ENCODE measurements at regions not wholly inside any gene's neighbourhood (a gene's known extent, or its start where the extent isn't known, plus 50 kb on each side); places are given as distances from the start of the nearest gene placed in this dataset.

DNA sequence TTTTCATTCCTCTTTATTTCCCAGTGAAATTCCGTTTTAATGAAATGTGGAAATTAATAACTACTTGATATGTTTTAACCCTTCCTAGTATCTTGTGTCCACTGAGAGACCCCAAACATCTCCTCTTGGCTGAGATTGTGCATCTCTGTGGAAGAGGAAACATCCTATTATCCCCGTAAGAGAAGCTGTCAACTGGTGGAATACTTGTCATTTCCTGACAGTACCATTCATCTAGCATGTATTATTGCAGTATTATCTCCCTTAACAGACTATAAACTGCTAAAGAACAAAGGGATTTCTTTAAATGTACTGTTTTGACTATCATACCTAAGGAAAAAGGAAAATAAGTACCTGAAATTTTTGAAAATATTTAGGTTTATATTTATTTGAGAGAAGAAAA, 277.3 kb upstream of the SLC7A11 start:
- Histone ChIP-seq H3K4me3 (ENCODE audit: severe bottlenecking) (no peak overlapping the region), H3K27ac (ENCODE audit: poor library complexity, severe bottlenecking) (no peak overlapping the region), H3K27me3 (ENCODE audit: insufficient read depth, poor library complexity, severe bottlenecking) (no peaks in the 10 kb centered on the region), H3K4me1 (ENCODE audit: insufficient read depth, poor library complexity, severe bottlenecking) (no peaks in the 10 kb centered on the region), H3K9me3 (ENCODE audit: severe bottlenecking) (no peaks in the 10 kb centered on the region), H3K36me3 (ENCODE audit: low read depth) (no peaks in the 10 kb centered on the region)
- no peak for TF ChIP-seq CTCF (IDR thresholded peaks at IDR 0.05; ENCODE audit: poor library complexity, severe bottlenecking)
- no peak for ATAC-seq (ENCODE audit: low read depth)
- no peak for DNase-seq (ENCODE audit: low spot score)

DNA sequence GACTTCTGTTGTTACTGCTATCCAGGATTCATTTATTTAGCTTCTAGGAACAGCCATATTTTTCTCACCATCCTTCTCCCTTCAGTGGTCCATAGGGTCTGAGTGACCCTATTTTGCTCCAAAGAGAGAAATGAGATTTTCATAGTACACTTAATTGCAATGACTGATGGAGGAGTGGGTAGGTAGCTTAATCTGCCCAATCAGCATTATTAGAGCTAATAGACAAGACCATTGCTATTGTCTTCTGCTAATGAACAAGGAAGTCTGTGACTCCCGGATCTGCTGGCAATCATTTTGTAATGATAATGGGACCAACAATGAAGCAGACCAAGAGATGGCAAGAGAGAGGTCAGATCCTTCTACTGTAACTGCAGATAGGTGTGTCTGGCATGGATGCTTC, 271.4 kb upstream of the SLC7A11 start:
- no peaks in the 10 kb centered on the region for H3K36me3 ChIP-seq (ENCODE audit: low read depth)
- no peaks in the 10 kb centered on the region for H3K27me3 ChIP-seq (ENCODE audit: insufficient read depth, poor library complexity, severe bottlenecking)
- H3K27ac ChIP-seq (ENCODE audit: poor library complexity, severe bottlenecking): no peak overlapping the region
- TF ChIP-seq CTCF (IDR thresholded peaks at IDR 0.05; ENCODE audit: poor library complexity, severe bottlenecking): no peak
- H3K4me1 ChIP-seq (ENCODE audit: insufficient read depth, poor library complexity, severe bottlenecking): no peaks in the 10 kb centered on the region
- no peak overlapping the region for H3K4me3 ChIP-seq (ENCODE audit: severe bottlenecking)
- H3K9me3 ChIP-seq (ENCODE audit: severe bottlenecking): no peaks in the 10 kb centered on the region
- ATAC-seq (ENCODE audit: low read depth) (no peak), DNase-seq (ENCODE audit: low spot score) (no peak)

- no peak overlapping the region for H3K4me3 ChIP-seq (ENCODE audit: severe bottlenecking)
- no peaks in the 10 kb centered on the region for H3K27me3 ChIP-seq (ENCODE audit: insufficient read depth, poor library complexity, severe bottlenecking)
- H3K36me3 ChIP-seq (ENCODE audit: low read depth): no peaks in the 10 kb centered on the region
- H3K9me3 ChIP-seq (ENCODE audit: severe bottlenecking): no peaks in the 10 kb centered on the region
- DNase-seq (ENCODE audit: low spot score) (no peak), ATAC-seq (ENCODE audit: low read depth) (no peak)
- no peak overlapping the region for H3K27ac ChIP-seq (ENCODE audit: poor library complexity, severe bottlenecking)
- H3K4me1 ChIP-seq (ENCODE audit: insufficient read depth, poor library complexity, severe bottlenecking): no peaks in the 10 kb centered on the region
- TF ChIP-seq CTCF (IDR thresholded peaks at IDR 0.05; ENCODE audit: poor library complexity, severe bottlenecking): no peak
These were observed 270.6 kb upstream of the SLC7A11 start for GRCh38 chr4:138512756-138513155.

DNA sequence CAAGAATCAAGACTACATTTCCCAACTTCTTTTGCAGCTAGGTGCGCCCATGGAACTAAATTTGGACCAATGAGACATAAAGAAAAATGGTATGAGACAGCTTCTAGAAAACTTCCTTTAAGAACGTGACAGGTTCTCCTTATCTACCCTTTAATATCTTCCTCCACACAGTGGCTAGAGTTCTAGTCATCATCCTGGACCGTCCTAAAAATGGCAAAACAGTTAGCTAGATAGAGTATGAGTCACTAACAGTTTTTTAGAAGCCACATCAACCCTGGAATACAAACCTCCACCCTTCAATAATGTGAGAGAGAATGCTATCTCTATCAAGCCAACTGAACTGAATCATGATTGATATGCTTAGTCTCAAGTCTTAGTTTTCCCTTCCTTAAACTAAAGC, 267.9 kb upstream of the SLC7A11 start:
- DNase-seq (ENCODE audit: low spot score) (no peak), ATAC-seq (ENCODE audit: low read depth) (no peak)
- TF ChIP-seq CTCF (IDR thresholded peaks at IDR 0.05; ENCODE audit: poor library complexity, severe bottlenecking): no peak
- Histone ChIP-seq H3K4me1 (ENCODE audit: insufficient read depth, poor library complexity, severe bottlenecking) (no peaks in the 10 kb centered on the region), H3K9me3 (ENCODE audit: severe bottlenecking) (no peaks in the 10 kb centered on the region), H3K4me3 (ENCODE audit: severe bottlenecking) (no peak overlapping the region), H3K36me3 (ENCODE audit: low read depth) (no peaks in the 10 kb centered on the region), H3K27ac (ENCODE audit: poor library complexity, severe bottlenecking) (no peak overlapping the region), H3K27me3 (ENCODE audit: insufficient read depth, poor library complexity, severe bottlenecking) (no peaks in the 10 kb centered on the region)

DNA sequence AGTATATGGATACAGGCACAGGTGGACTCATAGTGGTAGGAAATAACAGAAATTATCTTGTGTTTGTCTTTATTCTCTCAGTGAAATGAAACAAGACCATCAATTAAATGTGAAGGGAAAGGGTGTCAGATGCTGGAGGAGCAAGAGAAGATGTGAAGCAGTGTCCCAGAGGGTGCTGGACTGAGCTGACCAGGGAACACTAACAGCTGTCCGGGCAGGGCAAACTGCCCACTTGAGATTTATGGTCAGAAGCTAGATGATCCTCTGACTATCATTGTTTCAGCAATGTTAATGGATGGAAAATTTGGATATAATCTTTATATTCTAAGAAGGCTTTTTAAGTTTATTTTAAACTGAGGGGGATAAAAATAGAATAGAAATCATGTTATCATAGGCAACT, 267.2 kb upstream of the SLC7A11 start:
- no peak for ATAC-seq (ENCODE audit: low read depth)
- DNase-seq (ENCODE audit: low spot score): no peak
- Histone ChIP-seq H3K4me3 (ENCODE audit: severe bottlenecking) (no peak overlapping the region), H3K4me1 (ENCODE audit: insufficient read depth, poor library complexity, severe bottlenecking) (no peaks in the 10 kb centered on the region), H3K27ac (ENCODE audit: poor library complexity, severe bottlenecking) (no peak overlapping the region), H3K9me3 (ENCODE audit: severe bottlenecking) (no peaks in the 10 kb centered on the region), H3K27me3 (ENCODE audit: insufficient read depth, poor library complexity, severe bottlenecking) (no peaks in the 10 kb centered on the region), H3K36me3 (ENCODE audit: low read depth) (no peaks in the 10 kb centered on the region)
- no peak for TF ChIP-seq CTCF (IDR thresholded peaks at IDR 0.05; ENCODE audit: poor library complexity, severe bottlenecking)
